ENCODE measurements at regions not wholly inside any gene's neighbourhood (a gene's known extent, or its start where the extent isn't known, plus 50 kb on each side); places are given as distances from the start of the nearest gene placed in this dataset.

GRCh38 chrX:1012678-1013300 is 199.7 kb downstream of the CRLF2 start:
- Histone ChIP-seq H2BK5ac (ENCODE audit: low read depth, low read length, poor library complexity, severe bottlenecking) (no peak overlapping the region), H3K18ac (ENCODE audit: low read depth, low read length) (no peak overlapping the region), H3K36me3 (ENCODE audit: control insufficient read depth, insufficient read depth, low read length) (no peaks in the 10 kb centered on the region), H2BK120ac (ENCODE audit: low read depth, low read length) (no peak overlapping the region), H2AK9ac (replicated peaks; ENCODE audit: low read depth, low read length, poor library complexity) (no peak overlapping the region), H3K56ac (ENCODE audit: extremely low read depth, insufficient read depth, low read length) (no peak overlapping the region), H2AFZ (replicated peaks; ENCODE audit: low read length, poor library complexity) (no peak overlapping the region), H2BK20ac (ENCODE audit: low read depth, low read length) (no peak overlapping the region), H2BK15ac (ENCODE audit: low read depth, low read length) (no peak overlapping the region), H4K91ac (ENCODE audit: insufficient read depth, low read depth, low read length) (no peak overlapping the region), H3K23ac (ENCODE audit: low read depth, low read length) (no peak overlapping the region), H3K9me1 (ENCODE audit: insufficient read depth, low read length) (no peaks in the 10 kb centered on the region), H3K27ac (ENCODE audit: insufficient read depth, low read length) (no peak overlapping the region), H3K4me1 (ENCODE audit: control insufficient read depth, insufficient read depth, low read length) (no peaks in the 10 kb centered on the region), H3K9me3 (ENCODE audit: control insufficient read depth, insufficient read depth, low read length) (peaks cover 16% of the 10 kb centered on the region; the same call in 1 of the 2 replicates), H4K8ac (ENCODE audit: low read depth in 2 of 2, low read length in 2 of 2) (no peak overlapping the region), H2AK5ac (ENCODE audit: low read depth, low read length) (no peak overlapping the region), H3K27me3 (ENCODE audit: control insufficient read depth, insufficient read depth, low read length) (no peaks in the 10 kb centered on the region), H3K79me1 (ENCODE audit: low read depth in 1 of 2, low read length in 2 of 2) (no peaks in the 10 kb centered on the region), H3K4me3 (ENCODE audit: insufficient read depth, low read depth, low read length) (no peak overlapping the region), H3K9ac (ENCODE audit: low read depth, low read length) (no peak overlapping the region), H3K4me2 (ENCODE audit: low read depth, low read length) (no peak overlapping the region), H3K14ac (replicated peaks; ENCODE audit: low read depth, low read length) (no peak overlapping the region), H4K5ac (ENCODE audit: low read depth, low read length) (no peak overlapping the region), H3K4ac (ENCODE audit: low read depth, low read length) (no peak overlapping the region), H4K20me1 (ENCODE audit: insufficient read depth, low read length) (no peaks in the 10 kb centered on the region)
- intact Hi-C loops (cut with micrococcal nuclease), result no loop called here
- ChIA-PET POLR2A (ENCODE audit: unreplicated experiment) (no interaction called here), CTCF (no interaction called here)
- TF ChIP-seq POLR2A (IDR thresholded peaks at IDR 0.05; ENCODE audit: low read depth, low read length), result no peak
- no peak for TF ChIP-seq RCOR1 (IDR thresholded peaks at IDR 0.05; ENCODE audit: insufficient replicate concordance, low read length)
- no peak for TF ChIP-seq CHD1 (IDR thresholded peaks at IDR 0.05; ENCODE audit: low read depth, low read length)
- no peak for TF ChIP-seq NFE2L2 (IDR thresholded peaks at IDR 0.05; ENCODE audit: low read depth, low read length)
- TF ChIP-seq BHLHE40 (IDR thresholded peaks at IDR 0.05; ENCODE audit: low read depth, low read length), result no peak
- TF ChIP-seq CTCF (conservative IDR thresholded peaks at IDR 0.05; ENCODE audit: low read depth, low read length), result no peak
- TF ChIP-seq MAZ (IDR thresholded peaks at IDR 0.05; ENCODE audit: borderline replicate concordance, low read depth, low read length), result no peak
- TF ChIP-seq ELK1 (IDR thresholded peaks at IDR 0.05; ENCODE audit: borderline replicate concordance, low read depth, low read length), result no peak
- no peak for TF ChIP-seq SMC3 (IDR thresholded peaks at IDR 0.05; ENCODE audit: low read depth, low read length)
- TF ChIP-seq FOS (IDR thresholded peaks at IDR 0.05; ENCODE audit: low read depth, low read length), result no peak
- no peak for TF ChIP-seq CEBPB (IDR thresholded peaks at IDR 0.05; ENCODE audit: low read depth, low read length)
- TF ChIP-seq MXI1 (IDR thresholded peaks at IDR 0.05; ENCODE audit: borderline replicate concordance, low read depth, low read length), result no peak
- no peak for TF ChIP-seq RAD21 (IDR thresholded peaks at IDR 0.05; ENCODE audit: low read length)
- no peak for TF ChIP-seq MAFK (IDR thresholded peaks at IDR 0.05; ENCODE audit: low read depth, low read length)
- in situ Hi-C loops (cut with MboI; ENCODE audit: low sequenced_read_pairs), result no loop called here
- dilution Hi-C loops (cut with HindIII; ENCODE audit: low sequenced_read_pairs, unreplicated experiment), result no loop called here
- DNase-seq (no peak), ATAC-seq (ENCODE audit: low read depth) (no peak)
- BruUV-seq (replicated peaks), result no TSS peak
- WGBS, 2 experiments (ENCODE audit: extremely low coverage in 2 of 2, insufficient read length in 1 of 2), result 100% methylated on average over 1 of the region's 16 CpGs; no CpG with 5 or more reads in 1 of the 2 experiments
